Endothelial cell of umbilical vein (primary cell): ENCODE measurements at regions not wholly inside any gene's neighbourhood (a gene's known extent, or its start where the extent isn't known, plus 50 kb on each side); places are given as distances from the start of the nearest gene placed in this dataset.

Experiments used
- CTCF ChIP-seq, 2 donors: IDR thresholded peaks; 1 replicate in 1 of 2; 2 replicates in 1 of 2; pipeline ENCODE4 v1.5.1; 2011; ENCODE audit warnings: low read length in 2 of 2, mild to moderate bottlenecking in 2 of 2, moderate library complexity in 2 of 2, control low read depth in 1 of 2, inconsistent platforms in 1 of 2, low read depth in 1 of 2; ENCODE audit not compliant: insufficient read depth in 1 of 2; ENCODE audit errors: extremely low read depth in 1 of 2
- EZH2 ChIP-seq: IDR thresholded peaks from 2 replicates; pipeline ENCODE4 v1.6.1; 2012; ENCODE audit warnings: borderline replicate concordance, low read depth, mild to moderate bottlenecking, moderate library complexity, low read length, inconsistent platforms; ENCODE audit not compliant: severe bottlenecking
- FOS ChIP-seq: IDR thresholded peaks from 2 replicates; pipeline ENCODE4 v1.6.1; 2011; ENCODE audit warnings: mild to moderate bottlenecking, low read length, moderate library complexity, borderline replicate concordance; ENCODE audit not compliant: insufficient read depth
- GATA2 ChIP-seq: IDR thresholded peaks from 2 replicates; pipeline ENCODE4 v1.7.0; 2011; ENCODE audit warnings: low read depth, mild to moderate bottlenecking, moderate library complexity, mixed read lengths, low read length; ENCODE audit not compliant: insufficient read length, insufficient read depth
- JUN ChIP-seq: IDR thresholded peaks from 2 replicates; pipeline ENCODE4 v1.6.1; 2011; ENCODE audit warnings: borderline replicate concordance, low read depth; ENCODE audit not compliant: insufficient read length, insufficient read depth
- MAX ChIP-seq: IDR thresholded peaks from 2 replicates; pipeline ENCODE4 v1.6.1; 2011; ENCODE audit not compliant: insufficient read depth, insufficient read length
- MYC ChIP-seq: IDR thresholded peaks from one replicate; pipeline ENCODE4 v1.6.1; 2011; ENCODE audit warnings: mild to moderate bottlenecking, low read depth, low read length
- POLR2A ChIP-seq: IDR thresholded peaks from 2 replicates; pipeline ENCODE4 v1.6.1; 2012; ENCODE audit warnings: low read depth, mild to moderate bottlenecking, control low read depth, low read length
- POLR2AphosphoS5 ChIP-seq: IDR thresholded peaks from 2 replicates; pipeline ENCODE4 v1.6.1; 2012; ENCODE audit warnings: low read depth, mild to moderate bottlenecking, control low read depth, low read length, moderate library complexity; ENCODE audit not compliant: insufficient read depth

- TF ChIP-seq CTCF (IDR thresholded peaks at IDR 0.05; ENCODE audit: extremely low read depth in 1 of 2, insufficient read depth in 1 of 2, low read depth in 1 of 2, low read length in 2 of 2) (peak; percentile 45 to 48), POLR2A (no peak), JUN (no peak), POLR2AphosphoS5 (no peak), EZH2 (no peak), GATA2 (no peak), MAX (no peak), FOS (no peak), MYC (no peak)
These were observed 220.1 kb downstream of the PPP1R3A start for GRCh38 chr7:113698556-113699220.
